Neuronal stem cell (in vitro differentiated cells): ENCODE measurements at regions not wholly inside any gene's neighbourhood (a gene's known extent, or its start where the extent isn't known, plus 50 kb on each side); places are given as distances from the start of the nearest gene placed in this dataset.

ENCODE experiments used
- DNase-seq: peaks from one replicate; pipeline ENCODE4 v3.0.0-alpha.2; 2013; ENCODE audit warnings: low spot score
- H2AFZ ChIP-seq: one replicate; pipeline ENCODE4 v1.6.1; 2013; ENCODE audit warnings: mild to moderate bottlenecking, low read length, inconsistent platforms
- H2AK5ac ChIP-seq: 2 replicates; pipeline ENCODE4 v1.6.1; 2013; ENCODE audit warnings: low read depth, mild to moderate bottlenecking, inconsistent platforms, low read length, moderate library complexity, mixed read lengths
- H2BK120ac ChIP-seq: 2 replicates; pipeline ENCODE4 v1.6.1; 2013; ENCODE audit warnings: low read depth, mild to moderate bottlenecking, inconsistent platforms, low read length, moderate library complexity, mixed read lengths
- H2BK12ac ChIP-seq: one replicate; pipeline ENCODE4 v1.6.1; 2013; ENCODE audit warnings: low read length, inconsistent platforms
- H2BK15ac ChIP-seq: 2 replicates; pipeline ENCODE4 v1.6.1; 2013; ENCODE audit warnings: mild to moderate bottlenecking, low read length, inconsistent platforms, mixed read lengths
- H2BK5ac ChIP-seq: one replicate; pipeline ENCODE4 v1.6.1; 2013; ENCODE audit warnings: inconsistent platforms, mild to moderate bottlenecking, low read length, moderate library complexity
- H3K14ac ChIP-seq: one replicate; pipeline ENCODE4 v1.6.1; 2013; ENCODE audit warnings: low read length, inconsistent platforms
- H3K18ac ChIP-seq: 2 replicates; pipeline ENCODE4 v1.6.1; 2013; ENCODE audit warnings: low read length, inconsistent platforms
- H3K23ac ChIP-seq: 2 replicates; pipeline ENCODE4 v1.6.1; 2013; ENCODE audit warnings: low read depth, mild to moderate bottlenecking, mixed read lengths, low read length, inconsistent platforms; ENCODE audit not compliant: poor library complexity
- H3K27ac ChIP-seq: replicated peaks from 3 replicates; pipeline ENCODE4 v1.5.1; 2013; ENCODE audit warnings: low read length, inconsistent platforms
- H3K27me3 ChIP-seq, 3 experiments: 2 replicates each; pipeline ENCODE4 v1.6.1; 2013; ENCODE audit warnings: low read length in 3 of 3, mild to moderate bottlenecking in 2 of 3, inconsistent platforms in 1 of 3, low read depth in 1 of 3, mixed read lengths in 1 of 3, moderate library complexity in 1 of 3; ENCODE audit not compliant: control insufficient read depth in 3 of 3, insufficient read depth in 3 of 3
- H3K36me3 ChIP-seq, 2 donors: replicated peaks in 1 of 2; 2 replicates each; pipeline ENCODE4 v1.6.1; 2013; ENCODE audit warnings: low read length in 2 of 2; ENCODE audit not compliant: control insufficient read depth in 2 of 2, insufficient read depth in 2 of 2
- H3K4ac ChIP-seq: 2 replicates; pipeline ENCODE4 v1.6.1; 2013; ENCODE audit warnings: inconsistent platforms, mild to moderate bottlenecking, low read length, moderate library complexity
- H3K4me1 ChIP-seq, 2 donors: 1 replicate in 1 of 2; 2 replicates in 1 of 2; pipeline ENCODE4 v1.6.1; 2013; ENCODE audit warnings: low read length in 2 of 2, low read depth in 1 of 2; ENCODE audit not compliant: control insufficient read depth in 2 of 2, insufficient read depth in 1 of 2
- H3K4me2 ChIP-seq: one replicate; pipeline ENCODE4 v1.6.1; 2013; ENCODE audit warnings: mild to moderate bottlenecking, low read length, inconsistent platforms; ENCODE audit not compliant: insufficient read depth, poor library complexity, severe bottlenecking
- H3K4me3 ChIP-seq, 2 donors: 2 replicates each; pipeline ENCODE4 v1.5.1; 2013; ENCODE audit warnings: low read length in 2 of 2, mild to moderate bottlenecking in 2 of 2, inconsistent platforms in 1 of 2, moderate library complexity in 1 of 2
- H3K79me1 ChIP-seq: one replicate; pipeline ENCODE4 v1.6.1; 2013; ENCODE audit warnings: low read depth, mild to moderate bottlenecking, inconsistent platforms, low read length, moderate library complexity
- H3K9ac ChIP-seq: one replicate; pipeline ENCODE4 v1.6.1; 2013; ENCODE audit warnings: mild to moderate bottlenecking, low read depth, low read length, inconsistent platforms; ENCODE audit not compliant: poor library complexity
- H3K9me3 ChIP-seq, 2 donors: replicated peaks in 1 of 2; 2 replicates each; pipeline versions ENCODE3 to v1.6.1; 2013; ENCODE audit warnings: low read length in 2 of 2, mild to moderate bottlenecking in 2 of 2, inconsistent platforms in 1 of 2, low read depth in 1 of 2, mixed read lengths in 1 of 2, moderate library complexity in 1 of 2; ENCODE audit not compliant: control insufficient read depth in 2 of 2, insufficient read depth in 1 of 2
- H4K8ac ChIP-seq: one replicate; pipeline ENCODE4 v1.6.1; 2013; ENCODE audit warnings: low read depth, mild to moderate bottlenecking, inconsistent platforms, low read length, moderate library complexity
- H4K91ac ChIP-seq: one replicate; pipeline ENCODE4 v1.6.1; 2013; ENCODE audit warnings: low read length, low read depth, mild to moderate bottlenecking, inconsistent platforms; ENCODE audit not compliant: poor library complexity
- WGBS, 2 donors: extraction: QIAGEN DNeasy Blood & Tissue Kit; methylation state at CpG; one replicate each; pipeline ENCODE4 v1.1.7; 2013; ENCODE audit warnings: missing lambda C conversion rate in 2 of 2, mixed read lengths in 1 of 2; ENCODE audit not compliant: insufficient read length in 2 of 2, insufficient replicate concordance in 1 of 2; ENCODE audit errors: extremely low coverage in 2 of 2; 5-methylcytosine and 5-hydroxymethylcytosine counted together

GRCh38 chr13:20348645-20349408, 116.7 kb upstream of the GJB6 start:
- peaks cover 0 to 6% of the 10 kb centered on the region in 2 donors for H3K9me3 ChIP-seq
- H2BK12ac ChIP-seq, result no peak overlapping the region
- no peak overlapping the region for H3K4ac ChIP-seq
- no peaks in the 10 kb centered on the region for H3K79me1 ChIP-seq
- peak overlapping the region; percentile 26 for H3K9ac ChIP-seq
- H2AFZ ChIP-seq, result no peak overlapping the region
- H3K14ac ChIP-seq, result peak overlapping the region; percentile 40
- no peak overlapping the region for H2BK120ac ChIP-seq
- no peak for DNase-seq
- H2BK15ac ChIP-seq, result no peak overlapping the region
- no peak overlapping the region for H2AK5ac ChIP-seq
- H3K18ac ChIP-seq, result no peak overlapping the region
- no peak overlapping the region for H4K91ac ChIP-seq
- H4K8ac ChIP-seq, result peak overlapping the region; percentile 88
- peak overlapping the region in 1 of 2 donors; percentile 64 for H3K4me3 ChIP-seq
- H3K36me3 ChIP-seq, result no peaks in the 10 kb centered on the region
- no peak overlapping the region for H3K23ac ChIP-seq
- peaks cover 0 to 8% of the 10 kb centered on the region in 2 donors for H3K4me1 ChIP-seq
- H3K27ac ChIP-seq, result no peak overlapping the region
- no peak overlapping the region for H2BK5ac ChIP-seq
- no CpG with 5 or more reads among the region's 8 CpGs for WGBS, 2 donors
- H3K4me2 ChIP-seq, result no peak overlapping the region
- no peaks in the 10 kb centered on the region for H3K27me3 ChIP-seq

- no peak overlapping the region for H3K4ac ChIP-seq
Measured at GRCh38 chr13:20348018-20348417, 115.9 kb upstream of the GJB6 start.

GRCh38 chr13:20344836-20345490, 112.8 kb upstream of the GJB6 start:
- H3K4me3 ChIP-seq, result no peak overlapping the region
- no CpG with 5 or more reads among the region's 10 CpGs for WGBS, 2 donors
- H2BK5ac ChIP-seq, result no peak overlapping the region
- H3K4me1 ChIP-seq, result peaks cover 0 to 5% of the 10 kb centered on the region in 2 donors
- H2BK15ac ChIP-seq, result no peak overlapping the region
- no peak overlapping the region for H3K9ac ChIP-seq
- peaks cover 0 to 6% of the 10 kb centered on the region in 2 donors for H3K9me3 ChIP-seq
- no peak overlapping the region for H2BK12ac ChIP-seq
- no peaks in the 10 kb centered on the region for H3K27me3 ChIP-seq
- no peak overlapping the region for H3K18ac ChIP-seq
- H2BK120ac ChIP-seq, result no peak overlapping the region
- no peak overlapping the region for H4K8ac ChIP-seq
- no peaks in the 10 kb centered on the region for H3K79me1 ChIP-seq
- H3K4ac ChIP-seq, result no peak overlapping the region
- no peak overlapping the region for H2AFZ ChIP-seq
- H3K23ac ChIP-seq, result peak overlapping the region; percentile 23
- H3K27ac ChIP-seq, result no peak overlapping the region
- H2AK5ac ChIP-seq, result no peak overlapping the region
- no peak for DNase-seq
- H4K91ac ChIP-seq, result peak overlapping the region; percentile 7
- no peak overlapping the region for H3K4me2 ChIP-seq
- H3K14ac ChIP-seq, result no peak overlapping the region
- H3K36me3 ChIP-seq, result no peaks in the 10 kb centered on the region

More at GRCh38 chr13:20348018-20348417, 115.9 kb upstream of the GJB6 start:
- no peak overlapping the region for H2BK12ac ChIP-seq
- no peak overlapping the region for H2AFZ ChIP-seq
- H3K4me2 ChIP-seq, result no peak overlapping the region
- no peak overlapping the region for H4K8ac ChIP-seq
- H3K36me3 ChIP-seq, result no peaks in the 10 kb centered on the region
- no CpG with 5 or more reads among the region's 10 CpGs for WGBS, 2 donors
- no peak overlapping the region for H2BK5ac ChIP-seq
- no peak for DNase-seq
- H2AK5ac ChIP-seq, result no peak overlapping the region
- no peak overlapping the region for H3K23ac ChIP-seq
- H2BK120ac ChIP-seq, result no peak overlapping the region
- H4K91ac ChIP-seq, result no peak overlapping the region
- no peak overlapping the region for H3K27ac ChIP-seq
- no peak overlapping the region for H3K18ac ChIP-seq
- H3K27me3 ChIP-seq, result no peaks in the 10 kb centered on the region
- H3K4me1 ChIP-seq, result peaks cover 0 to 8% of the 10 kb centered on the region in 2 donors
- H2BK15ac ChIP-seq, result no peak overlapping the region
- H3K79me1 ChIP-seq, result no peaks in the 10 kb centered on the region
- peaks cover 0 to 6% of the 10 kb centered on the region in 2 donors for H3K9me3 ChIP-seq
- no peak overlapping the region for H3K4me3 ChIP-seq
- no peak overlapping the region for H3K9ac ChIP-seq
- H3K14ac ChIP-seq, result no peak overlapping the region

GRCh38 chr13:20342311-20342710, 110.2 kb upstream of the GJB6 start:
- no CpG with 5 or more reads among the region's 3 CpGs for WGBS, 2 donors
- no peak overlapping the region for H2BK12ac ChIP-seq
- H3K36me3 ChIP-seq, result no peaks in the 10 kb centered on the region

More at GRCh38 chr13:20342311-20342710, 110.2 kb upstream of the GJB6 start:
- no peak for DNase-seq
- Histone ChIP-seq H4K91ac (no peak overlapping the region), H3K9me3 (no peaks in the 10 kb centered on the region), H2AFZ (no peak overlapping the region), H2AK5ac (no peak overlapping the region), H3K4me2 (no peak overlapping the region), H2BK120ac (no peak overlapping the region), H3K27me3 (no peaks in the 10 kb centered on the region), H3K14ac (no peak overlapping the region), H3K27ac (no peak overlapping the region), H2BK15ac (no peak overlapping the region), H2BK5ac (no peak overlapping the region), H3K23ac (no peak overlapping the region), H3K79me1 (no peaks in the 10 kb centered on the region), H3K4ac (no peak overlapping the region), H4K8ac (no peak overlapping the region), H3K4me3 (no peak overlapping the region), H3K18ac (no peak overlapping the region), H3K4me1 (no peaks in the 10 kb centered on the region), H3K9ac (no peak overlapping the region)
